MM.1S (cell line): ENCODE measurements at regions not wholly inside any gene's neighbourhood (a gene's known extent, or its start where the extent isn't known, plus 50 kb on each side); places are given as distances from the start of the nearest gene placed in this dataset.

Experiments used
- DNase-seq: peaks from one replicate; pipeline ENCODE4 v3.0.0-alpha.2; 2015
- H2AFZ ChIP-seq: fragments of 300-600 bp; sonication (generic); 2 replicates; pipeline ENCODE4 v1.6.0; 2016; ENCODE audit warnings: antibody characterized with exemption, low read length
- H3F3A ChIP-seq: fragments of 300-600 bp; sonication (generic); 2 replicates; pipeline ENCODE4 v1.6.1; 2016; ENCODE audit warnings: mild to moderate bottlenecking, antibody characterized with exemption, low read length, moderate library complexity, mixed read lengths; ENCODE audit not compliant: insufficient read depth
- H3K27ac ChIP-seq: fragments of 300-600 bp; sonication (generic); 2 replicates; pipeline ENCODE4 v1.5.1; 2016; ENCODE audit warnings: mild to moderate bottlenecking, low read length
- H3K27me3 ChIP-seq: fragments of 300-600 bp; sonication (generic); replicated peaks from 2 replicates; pipeline ENCODE4 v1.6.0; 2016; ENCODE audit warnings: low read length; ENCODE audit not compliant: insufficient read depth
- H3K36me3 ChIP-seq: fragments of 300-600 bp; sonication (generic); replicated peaks from 2 replicates; pipeline ENCODE4 v1.6.1; 2016; ENCODE audit warnings: mild to moderate bottlenecking, low read length, mixed read lengths; ENCODE audit not compliant: insufficient read depth
- H3K4me1 ChIP-seq: fragments of 300-600 bp; sonication (generic); 2 replicates; pipeline ENCODE4 v1.6.1; 2016; ENCODE audit warnings: low read length, mixed read lengths
- H3K4me2 ChIP-seq: fragments of 300-600 bp; sonication (generic); 2 replicates; pipeline ENCODE4 v1.6.0; 2016; ENCODE audit warnings: low read depth, low read length
- H3K4me3 ChIP-seq: fragments of 300-600 bp; sonication (generic); 2 replicates; pipeline ENCODE4 v1.5.1; 2016; ENCODE audit warnings: low read length, mixed read lengths
- H3K79me2 ChIP-seq: fragments of 300-600 bp; sonication (generic); 2 replicates; pipeline ENCODE4 v1.6.1; 2016; ENCODE audit warnings: mixed run types, low read length, mixed read lengths
- H3K9ac ChIP-seq: fragments of 300-600 bp; sonication (generic); 2 replicates; pipeline ENCODE4 v1.6.1; 2016; ENCODE audit warnings: low read length, mixed read lengths
- H3K9me2 ChIP-seq: fragments of 300-600 bp; sonication (generic); replicated peaks from 2 replicates; pipeline ENCODE4 v1.6.1; 2016; ENCODE audit warnings: mild to moderate bottlenecking, low read length, mixed read lengths; ENCODE audit not compliant: insufficient read depth
- H3K9me3 ChIP-seq: fragments of 300-600 bp; sonication (generic); replicated peaks from 2 replicates; pipeline ENCODE4 v1.6.1; 2016; ENCODE audit warnings: mild to moderate bottlenecking, low read length, mixed read lengths; ENCODE audit not compliant: insufficient read depth
- H4K20me1 ChIP-seq: fragments of 300-600 bp; sonication (generic); 2 replicates; pipeline ENCODE4 v1.6.1; 2016; ENCODE audit warnings: mild to moderate bottlenecking, low read length, moderate library complexity, mixed read lengths; ENCODE audit not compliant: insufficient read depth
- EZH2 ChIP-seq: fragments of 300-600 bp; sonication (generic); optimal IDR thresholded peaks from 2 replicates; pipeline ENCODE3; 2017; ENCODE audit warnings: low read depth, mild to moderate bottlenecking, antibody characterized with exemption, low read length, mixed read lengths
- EZH2phosphoT487 ChIP-seq: fragments of 300-600 bp; sonication (generic); IDR thresholded peaks from 2 replicates; pipeline ENCODE4 v1.6.1; 2018; ENCODE audit warnings: antibody characterized with exemption, low read length
- TF ChIP-seq, protein P1 (sequence below): fragments of 300-600 bp; sonication (generic); IDR thresholded peaks from 2 replicates; pipeline ENCODE4 v1.5.1; 2016; ENCODE audit warnings: antibody characterized with exemption, low read length, mixed read lengths

DNA sequence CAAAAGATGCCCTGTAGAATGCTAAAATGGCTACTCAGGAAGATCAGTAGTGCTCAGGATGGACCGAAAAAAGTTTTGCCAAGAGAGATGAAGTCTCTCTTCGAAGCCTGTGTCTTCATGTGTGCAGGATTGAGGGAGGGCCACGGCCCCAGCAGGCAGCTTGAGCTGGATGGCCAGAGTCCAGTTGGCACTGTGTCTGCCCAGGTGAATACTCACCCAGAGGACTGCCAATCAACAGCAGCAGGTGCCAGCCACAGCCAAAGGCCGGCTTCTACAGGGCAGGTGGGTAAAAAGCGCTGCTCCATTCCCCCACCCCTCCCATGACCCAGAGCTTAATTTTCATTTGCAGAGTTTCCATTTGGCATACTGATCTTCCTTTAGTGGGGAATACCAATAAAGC, 287.9 kb upstream of the ZNF608 start:
- H3K4me2 ChIP-seq, result no peak overlapping the region
- H3K79me2 ChIP-seq, result no peaks in the 10 kb centered on the region
- H3K9me3 ChIP-seq, result no peaks in the 10 kb centered on the region
- no peak overlapping the region for H3K27ac ChIP-seq
- H2AFZ ChIP-seq, result no peak overlapping the region
- DNase-seq, result no peak
- H3K27me3 ChIP-seq, result no peaks in the 10 kb centered on the region
- H3K4me1 ChIP-seq, result no peaks in the 10 kb centered on the region
- TF ChIP-seq EZH2 (no peak), EZH2phosphoT487 (no peak)
- TF ChIP-seq, protein P1, sequence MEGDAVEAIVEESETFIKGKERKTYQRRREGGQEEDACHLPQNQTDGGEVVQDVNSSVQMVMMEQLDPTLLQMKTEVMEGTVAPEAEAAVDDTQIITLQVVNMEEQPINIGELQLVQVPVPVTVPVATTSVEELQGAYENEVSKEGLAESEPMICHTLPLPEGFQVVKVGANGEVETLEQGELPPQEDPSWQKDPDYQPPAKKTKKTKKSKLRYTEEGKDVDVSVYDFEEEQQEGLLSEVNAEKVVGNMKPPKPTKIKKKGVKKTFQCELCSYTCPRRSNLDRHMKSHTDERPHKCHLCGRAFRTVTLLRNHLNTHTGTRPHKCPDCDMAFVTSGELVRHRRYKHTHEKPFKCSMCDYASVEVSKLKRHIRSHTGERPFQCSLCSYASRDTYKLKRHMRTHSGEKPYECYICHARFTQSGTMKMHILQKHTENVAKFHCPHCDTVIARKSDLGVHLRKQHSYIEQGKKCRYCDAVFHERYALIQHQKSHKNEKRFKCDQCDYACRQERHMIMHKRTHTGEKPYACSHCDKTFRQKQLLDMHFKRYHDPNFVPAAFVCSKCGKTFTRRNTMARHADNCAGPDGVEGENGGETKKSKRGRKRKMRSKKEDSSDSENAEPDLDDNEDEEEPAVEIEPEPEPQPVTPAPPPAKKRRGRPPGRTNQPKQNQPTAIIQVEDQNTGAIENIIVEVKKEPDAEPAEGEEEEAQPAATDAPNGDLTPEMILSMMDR, result no peak
- H3K9me2 ChIP-seq, result no peaks in the 10 kb centered on the region
- H3K36me3 ChIP-seq, result no peaks in the 10 kb centered on the region
- H3K4me3 ChIP-seq, result no peak overlapping the region
- no peak overlapping the region for H3K9ac ChIP-seq
- H3F3A ChIP-seq, result no peaks in the 10 kb centered on the region
- H4K20me1 ChIP-seq, result no peaks in the 10 kb centered on the region

DNA sequence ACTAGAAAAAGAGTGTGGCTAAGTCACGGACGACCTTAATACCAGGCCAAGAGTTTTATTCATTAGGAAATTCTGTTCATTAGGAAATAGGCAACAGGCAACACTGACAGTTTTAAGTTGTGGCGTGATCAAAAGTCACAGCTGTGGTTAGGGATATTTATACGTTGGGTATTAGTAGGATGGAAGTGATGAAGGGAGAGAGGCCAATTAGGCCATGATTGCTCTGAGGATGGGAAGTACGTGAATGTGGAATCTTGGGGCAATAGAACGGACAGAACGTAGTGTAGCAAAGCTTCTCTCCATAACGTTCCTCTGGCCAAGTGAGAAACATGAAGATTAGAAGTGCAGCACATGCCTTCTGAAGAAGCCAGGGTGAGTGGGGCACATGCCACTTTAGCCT, 290.1 kb upstream of the ZNF608 start:
- Histone ChIP-seq H3K4me3 (no peak overlapping the region), H3K27ac (no peak overlapping the region), H3K9me3 (no peaks in the 10 kb centered on the region), H3K9me2 (no peaks in the 10 kb centered on the region), H3K4me2 (no peak overlapping the region), H3K9ac (no peak overlapping the region), H3K79me2 (no peaks in the 10 kb centered on the region), H3K4me1 (no peaks in the 10 kb centered on the region), H3K36me3 (no peaks in the 10 kb centered on the region), H4K20me1 (no peaks in the 10 kb centered on the region), H2AFZ (no peak overlapping the region), H3F3A (no peaks in the 10 kb centered on the region), H3K27me3 (no peaks in the 10 kb centered on the region)
- no peak for DNase-seq
- no peak for TF ChIP-seq EZH2
- TF ChIP-seq, protein P1, result no peak
- no peak for TF ChIP-seq EZH2phosphoT487

DNA sequence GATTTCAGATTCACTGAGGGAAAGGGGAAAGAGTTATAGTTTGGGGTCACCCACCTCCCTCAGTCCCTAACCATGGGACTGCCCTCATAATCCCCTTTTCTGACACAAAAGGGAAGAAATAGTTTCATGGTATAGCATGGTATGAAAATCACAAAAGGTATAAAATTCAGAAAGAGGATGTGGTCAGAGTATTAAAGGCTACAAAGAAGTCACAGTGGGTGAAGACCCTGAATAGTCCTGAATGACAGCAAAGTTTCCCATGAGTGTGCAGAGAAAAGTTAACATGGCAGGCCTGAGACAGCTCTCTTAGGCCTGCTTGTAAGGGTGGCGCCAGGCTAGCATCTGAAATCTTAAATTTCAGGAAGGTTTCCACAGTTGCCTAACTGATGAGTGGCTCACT, 290.6 kb upstream of the ZNF608 start:
- Histone ChIP-seq H3K4me1 (no peaks in the 10 kb centered on the region), H2AFZ (no peak overlapping the region), H3K27me3 (no peaks in the 10 kb centered on the region), H4K20me1 (no peaks in the 10 kb centered on the region), H3K4me3 (no peak overlapping the region), H3K9ac (no peak overlapping the region), H3F3A (no peaks in the 10 kb centered on the region), H3K36me3 (no peaks in the 10 kb centered on the region), H3K9me2 (no peaks in the 10 kb centered on the region), H3K79me2 (no peaks in the 10 kb centered on the region), H3K27ac (no peak overlapping the region), H3K9me3 (no peaks in the 10 kb centered on the region), H3K4me2 (no peak overlapping the region)
- DNase-seq, result no peak
- TF ChIP-seq EZH2phosphoT487 (no peak), EZH2 (no peak)
- TF ChIP-seq, protein P1, result no peak
